ENCODE measurements at regions not wholly inside any gene's neighbourhood (a gene's known extent, or its start where the extent isn't known, plus 50 kb on each side); places are given as distances from the start of the nearest gene placed in this dataset.
"Not testable (repeated sequence)": the region's sequence is repeated elsewhere in the genome, so short reads cannot be mapped to it uniquely, and the experiment has no call there.

GRCh38 chr16:66085651-66086050 is 280.8 kb upstream of the CDH5 start:
- no peak for DNase-seq

- not testable (repeated sequence) for DNase-seq
Measured at GRCh38 chr16:66084731-66085130, 281.8 kb upstream of the CDH5 start.

GRCh38 chr16:66084306-66084705 is 282.2 kb upstream of the CDH5 start:
- no peak for DNase-seq

- DNase-seq: no peak
Measured at GRCh38 chr16:66083171-66083570, 283.3 kb upstream of the CDH5 start.

GRCh38 chr16:66082424-66082823 is 284.1 kb upstream of the CDH5 start:
- no peak for DNase-seq

- DNase-seq: no peak
Measured at GRCh38 chr16:66081775-66082366, 284.6 kb upstream of the CDH5 start.

GRCh38 chr16:66079671-66080334 is 286.7 kb upstream of the CDH5 start:
- DNase-seq: no peak

GRCh38 chr16:66070140-66070917 is 296.2 kb upstream of the CDH5 start:
- DNase-seq: no peak

- no peak for DNase-seq
Measured at GRCh38 chr16:66069587-66069986, 296.9 kb upstream of the CDH5 start.

GRCh38 chr16:66066404-66066803 is 300.1 kb upstream of the CDH5 start:
- no peak for DNase-seq

- DNase-seq: no peak
Measured at GRCh38 chr16:66065925-66066324, 300.6 kb upstream of the CDH5 start.

- DNase-seq: no peak
Measured at GRCh38 chr16:66064801-66065530, 301.5 kb upstream of the CDH5 start.

- no peak for DNase-seq
Measured at GRCh38 chr16:66058832-66059231, 307.7 kb upstream of the CDH5 start.

- DNase-seq: no peak
Measured at GRCh38 chr16:66058172-66058691, 308.3 kb upstream of the CDH5 start.

- no peak for DNase-seq
Measured at GRCh38 chr16:66057057-66057456, 309.4 kb upstream of the CDH5 start.

- DNase-seq: no peak
Measured at GRCh38 chr16:66054095-66054494, 312.4 kb upstream of the CDH5 start.

- no peak for DNase-seq
Measured at GRCh38 chr16:66052745-66053144, 313.7 kb upstream of the CDH5 start.

- no peak for DNase-seq
Measured at GRCh38 chr16:66050991-66051390, 315.5 kb upstream of the CDH5 start.

- DNase-seq: no peak
Measured at GRCh38 chr16:66049865-66050264, 316.6 kb upstream of the CDH5 start.

GRCh38 chr16:66045626-66046025 is 320.9 kb upstream of the CDH5 start:
- DNase-seq: no peak

- DNase-seq: no peak
Measured at GRCh38 chr16:66044556-66044955, 321.9 kb upstream of the CDH5 start.

GRCh38 chr16:66044089-66044488 is 322.4 kb upstream of the CDH5 start:
- DNase-seq: no peak

GRCh38 chr16:66043326-66043725 is 323.2 kb upstream of the CDH5 start:
- DNase-seq: no peak

Data from activated naive CD4-positive, alpha-beta T cell (primary cell).